ENCODE measurements at regions not wholly inside any gene's neighbourhood (a gene's known extent, or its start where the extent isn't known, plus 50 kb on each side); places are given as distances from the start of the nearest gene placed in this dataset.

DNA sequence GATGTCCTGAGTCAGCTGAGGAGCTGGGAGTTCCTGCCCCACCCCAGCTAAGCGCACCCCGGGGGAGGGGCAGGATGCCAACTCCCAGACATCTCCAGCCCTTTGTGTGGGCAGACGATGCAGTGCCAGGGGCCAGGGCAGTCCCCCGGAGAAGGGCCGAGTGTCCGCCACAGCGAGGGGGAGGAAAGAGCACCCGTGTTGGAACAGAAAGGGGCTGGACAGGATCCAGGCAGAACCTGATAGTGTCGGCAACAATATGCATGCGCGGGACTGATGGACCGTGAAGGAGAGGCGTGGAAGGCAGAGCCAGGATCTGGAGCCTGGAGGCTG lies 1434.7 kb downstream of the BRD1 start:
- TF ChIP-seq POLR2AphosphoS5 (IDR thresholded peaks at IDR 0.05; ENCODE audit: borderline replicate concordance, low read depth, low read length) = no peak
- TF ChIP-seq EZH2 (IDR thresholded peaks at IDR 0.05) = no peak
